DLD1 (cell line): ENCODE measurements at regions not wholly inside any gene's neighbourhood (a gene's known extent, or its start where the extent isn't known, plus 50 kb on each side); places are given as distances from the start of the nearest gene placed in this dataset.
"Not testable (repeated sequence)": the region's sequence is repeated elsewhere in the genome, so short reads cannot be mapped to it uniquely, and the experiment has no call there.

ENCODE experiments used
- in situ Hi-C: cut with HindIII; loops from 2 replicates; pipeline ENCODE4 v1.10.0; 2017; ENCODE audit warnings: low sequenced_read_pairs

- in situ Hi-C loops = no loop called here
Measured at GRCh38 chr7:32228601-32229000, 158.4 kb upstream of the PDE1C start.

GRCh38 chr7:32227746-32228145 is 157.5 kb upstream of the PDE1C start:
- in situ Hi-C loops = no loop called here

- in situ Hi-C loops = no loop called here
Measured at GRCh38 chr7:32224276-32224675, 154.1 kb upstream of the PDE1C start.

GRCh38 chr7:32223721-32224120 is 153.5 kb upstream of the PDE1C start:
- in situ Hi-C loops = no loop called here

GRCh38 chr7:32223071-32223650 is 153.0 kb upstream of the PDE1C start:
- in situ Hi-C loops = no loop called here

GRCh38 chr7:32222251-32222900 is 152.2 kb upstream of the PDE1C start:
- in situ Hi-C loops = no loop called here

GRCh38 chr7:32221736-32222135 is 151.5 kb upstream of the PDE1C start:
- in situ Hi-C loops = no loop called here

GRCh38 chr7:32221056-32221455 is 150.8 kb upstream of the PDE1C start:
- in situ Hi-C loops = no loop called here

GRCh38 chr7:32219831-32220230 is 149.6 kb upstream of the PDE1C start:
- in situ Hi-C loops = loop anchor here (5.0 to 10.0 kb wide), 3 partner anchors 47 to 265 kb away; no protein-coding TSS in a partner anchor

GRCh38 chr7:32219416-32219815 is 149.2 kb upstream of the PDE1C start:
- in situ Hi-C loops = loop anchor here (5.0 to 10.0 kb wide), 3 partner anchors 48 to 265 kb away; no protein-coding TSS in a partner anchor

GRCh38 chr7:32218741-32219288 is 148.6 kb upstream of the PDE1C start:
- in situ Hi-C loops = loop anchor here (5.0 to 10.0 kb wide), 3 partner anchors 48 to 266 kb away; no protein-coding TSS in a partner anchor

- in situ Hi-C loops = loop anchor here (5.0 to 10.0 kb wide), 3 partner anchors 49 to 267 kb away; no protein-coding TSS in a partner anchor
Measured at GRCh38 chr7:32218154-32218467, 147.9 kb upstream of the PDE1C start.

GRCh38 chr7:32217341-32218153 is 147.3 kb upstream of the PDE1C start:
- in situ Hi-C loops = loop anchor here (5.0 to 10.0 kb wide), 3 partner anchors 50 to 267 kb away; no protein-coding TSS in a partner anchor

GRCh38 chr7:32216759-32217158 is 146.6 kb upstream of the PDE1C start:
- in situ Hi-C loops = loop anchor here (5.0 to 10.0 kb wide), 3 partner anchors 51 to 268 kb away; no protein-coding TSS in a partner anchor

- in situ Hi-C loops = loop anchor here (5.0 to 10.0 kb wide), 3 partner anchors 52 to 269 kb away; no protein-coding TSS in a partner anchor
Measured at GRCh38 chr7:32215697-32216096, 145.5 kb upstream of the PDE1C start.

GRCh38 chr7:32214913-32215312 is 144.7 kb upstream of the PDE1C start:
- in situ Hi-C loops = loop anchor here (5.0 to 10.0 kb wide), 3 partner anchors 52 to 270 kb away; no protein-coding TSS in a partner anchor

GRCh38 chr7:32212321-32212720 is 142.1 kb upstream of the PDE1C start:
- in situ Hi-C loops = loop anchor here (10.0 kb wide), 2 partner anchors 132 to 272 kb away; no protein-coding TSS in a partner anchor

- in situ Hi-C loops = no loop called here
Measured at GRCh38 chr7:32206987-32207386, 136.8 kb upstream of the PDE1C start.

- in situ Hi-C loops = no loop called here
Measured at GRCh38 chr7:32206488-32206887, 136.3 kb upstream of the PDE1C start.

- in situ Hi-C loops = not testable (repeated sequence)
Measured at GRCh38 chr7:32205298-32205824, 135.2 kb upstream of the PDE1C start.
